OCI-LY1 (cell line): ENCODE measurements at regions not wholly inside any gene's neighbourhood (a gene's known extent, or its start where the extent isn't known, plus 50 kb on each side); places are given as distances from the start of the nearest gene placed in this dataset.

ENCODE experiments used
- CTCF ChIP-seq: fragments of 200-600 bp; sonication (generic), shearing (Covaris generic); IDR thresholded peaks from 2 replicates; pipeline ENCODE4 v1.5.1; 2017; ENCODE audit warnings: mild to moderate bottlenecking, antibody characterized with exemption, low read length, moderate library complexity, mixed read lengths
- EZH2 ChIP-seq: fragments of 200-600 bp; sonication (generic), shearing (Covaris generic); IDR thresholded peaks from 2 replicates; pipeline ENCODE4 v1.8.0; 2017; ENCODE audit warnings: borderline replicate concordance, mixed run types, mild to moderate bottlenecking, antibody characterized with exemption, low read length, moderate library complexity, mixed read lengths

DNA sequence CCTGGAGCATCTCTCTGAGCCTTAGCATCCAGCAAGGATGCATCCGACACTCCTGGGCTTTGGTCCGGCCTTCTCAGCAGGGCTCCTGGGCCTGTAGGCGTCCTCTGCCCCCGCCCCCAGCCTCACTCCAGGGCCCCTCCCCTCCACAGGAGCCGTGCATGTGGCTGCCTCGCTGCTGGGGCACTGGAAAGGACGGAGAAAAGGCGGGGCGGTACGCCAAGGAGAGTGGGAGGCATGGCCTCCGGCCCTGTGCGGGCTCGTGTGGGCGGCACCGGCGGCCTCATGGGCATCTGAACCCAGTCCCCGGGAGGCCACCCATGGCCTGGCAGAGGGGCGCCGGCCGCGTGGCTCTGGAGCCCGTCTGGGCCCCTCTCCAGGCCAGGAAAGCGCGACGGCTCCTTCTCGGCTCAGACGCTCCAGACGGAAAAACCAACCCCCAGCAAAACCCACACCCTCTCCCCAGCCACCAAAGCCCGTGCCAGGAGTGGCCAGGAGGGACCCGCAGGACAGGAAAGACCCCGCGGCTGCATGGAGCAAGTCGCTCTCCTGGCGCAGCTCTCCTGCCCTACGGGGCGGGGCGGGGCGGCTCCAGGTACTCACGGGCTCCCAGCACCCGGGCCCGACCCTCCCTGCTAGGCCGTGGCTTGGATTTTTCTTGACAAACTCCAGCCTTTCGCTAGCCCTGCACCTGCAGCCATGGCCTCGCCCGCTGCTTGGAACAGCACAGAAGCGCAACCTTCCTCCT is 419.9 kb downstream of the QKI start:
- TF ChIP-seq CTCF (no peak), EZH2 (no peak)
